HG02798 (cell line): ENCODE measurements at regions not wholly inside any gene's neighbourhood (a gene's known extent, or its start where the extent isn't known, plus 50 kb on each side); places are given as distances from the start of the nearest gene placed in this dataset.
A peak's percentile ranks its signal among the peaks of the same experiment; 100 is the strongest.
"Not testable (repeated sequence)": the region's sequence is repeated elsewhere in the genome, so short reads cannot be mapped to it uniquely, and the experiment has no call there.

ENCODE experiments used
- ATAC-seq: cut with Tn5 transposase; IDR thresholded peaks from one replicate; pipeline ENCODE4 v1.9.1; 2021; ENCODE audit warnings: mild to moderate bottlenecking; ENCODE audit not compliant: unreplicated experiment, poor library complexity

DNA sequence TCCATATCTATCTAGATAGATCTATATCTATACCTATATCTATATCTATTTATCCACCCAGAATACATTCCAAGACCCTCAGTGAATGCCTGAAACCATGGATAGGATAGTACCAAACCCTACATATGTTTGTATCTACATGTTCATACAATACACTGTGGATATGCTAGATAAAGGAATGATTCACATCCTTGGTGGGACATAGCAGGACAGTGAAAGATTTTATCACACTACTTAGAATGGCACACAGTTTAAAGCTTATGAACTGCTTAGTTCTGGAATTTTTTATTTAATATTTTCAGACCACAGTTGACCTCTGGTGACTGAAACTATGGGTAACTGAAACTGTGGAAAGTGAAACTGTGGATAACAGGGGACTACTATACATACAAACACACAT is 198.8 kb upstream of the TTC14 start:
- no peak for ATAC-seq

DNA sequence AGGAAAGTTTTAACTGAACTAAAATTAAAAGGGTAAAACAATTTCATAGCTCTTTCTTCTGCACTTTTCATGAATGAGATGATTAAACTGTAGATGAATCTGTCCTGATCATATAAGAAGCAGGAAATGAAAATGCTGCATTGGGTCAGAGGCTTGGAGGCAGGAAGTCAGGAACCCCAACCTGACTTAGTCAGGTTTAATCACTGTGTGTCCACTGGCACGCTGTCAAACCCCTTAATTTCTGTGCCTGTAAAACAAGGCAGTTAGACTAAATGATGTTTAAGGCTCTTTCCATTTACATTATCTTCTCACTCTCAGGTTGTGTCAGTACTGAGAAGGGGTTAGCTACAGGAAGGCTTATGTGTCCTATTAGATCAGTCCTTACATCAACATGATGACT is 193.3 kb upstream of the TTC14 start:
- ATAC-seq: no peak

DNA sequence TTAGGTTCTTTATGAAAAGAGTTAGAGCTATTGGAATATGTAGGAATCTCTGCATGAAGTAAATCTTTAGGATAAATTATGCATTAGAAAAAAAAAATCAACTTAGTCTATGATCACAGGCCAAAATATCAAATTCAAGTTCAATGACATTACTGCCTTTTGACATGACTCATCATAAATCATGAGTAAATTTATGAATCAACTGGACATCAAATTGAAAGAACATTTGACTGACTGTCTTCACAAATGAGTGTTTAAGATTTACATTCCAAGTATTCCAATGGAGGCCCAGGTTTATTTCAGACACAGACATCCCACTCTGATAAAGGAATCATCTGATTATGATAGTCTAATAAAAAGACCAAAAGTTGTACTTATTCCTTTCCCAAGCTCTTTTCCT is 192.8 kb upstream of the TTC14 start:
- ATAC-seq: no peak

DNA sequence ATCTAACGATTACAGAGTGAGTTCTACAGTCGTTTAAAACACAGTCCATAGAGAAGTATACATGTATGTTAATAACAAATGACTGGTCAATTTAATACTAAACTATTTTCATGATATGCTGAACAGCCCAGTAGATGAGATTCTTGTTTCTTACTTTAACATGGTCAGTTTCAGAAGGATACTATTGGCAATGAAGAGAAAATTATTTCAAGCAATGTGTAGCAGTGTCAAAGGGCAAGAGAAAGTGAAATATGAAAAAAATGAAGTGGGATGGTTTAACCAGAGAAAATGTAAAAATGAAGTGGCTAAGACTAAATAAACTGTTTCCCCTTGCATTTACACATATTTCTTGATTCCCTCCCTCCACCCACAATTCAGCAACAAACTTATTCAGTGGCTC is 192.1 kb upstream of the TTC14 start:
- ATAC-seq: peak; percentile 47

DNA sequence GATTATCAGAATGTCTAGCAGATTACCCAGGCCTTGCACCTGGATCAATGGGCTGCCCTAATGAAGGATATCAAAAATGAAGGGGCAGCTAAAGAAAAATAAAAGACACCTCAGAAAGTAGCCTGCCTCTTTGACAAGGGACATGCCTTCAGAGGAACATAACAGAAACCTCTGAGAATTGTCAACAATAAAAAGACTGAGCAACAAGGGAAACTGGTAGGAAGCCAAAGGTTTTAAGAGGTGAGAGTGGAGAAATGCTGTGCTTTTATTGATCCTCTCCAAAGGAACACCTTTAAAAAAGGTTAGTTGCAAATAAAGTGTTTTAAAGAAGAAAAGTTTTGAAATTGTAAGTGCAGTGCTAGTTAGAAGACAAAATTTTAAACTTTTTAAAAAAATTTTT is 187.8 kb upstream of the TTC14 start:
- no peak for ATAC-seq

DNA sequence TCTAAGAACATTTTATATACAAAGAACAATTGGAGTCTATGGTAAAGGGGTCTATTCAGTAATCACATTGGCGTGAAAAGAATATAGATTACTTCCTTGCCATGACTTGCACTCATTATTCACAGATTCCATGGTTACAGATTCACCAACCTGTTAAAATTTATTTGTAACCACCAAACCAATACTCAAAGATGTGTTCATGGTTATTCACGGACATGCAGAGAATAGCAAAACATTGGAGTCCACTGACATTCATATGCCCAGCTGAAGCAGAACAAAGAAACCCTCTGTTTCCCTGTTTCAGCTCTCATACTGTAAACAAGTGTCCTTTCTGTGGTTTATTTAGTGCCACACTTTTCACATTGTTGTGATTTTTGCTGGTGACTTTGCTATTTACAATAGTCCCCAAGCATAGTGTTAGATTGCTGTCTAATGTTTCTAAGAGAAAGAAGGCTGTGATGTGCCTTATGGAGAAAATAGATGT is 185.8 kb upstream of the TTC14 start:
- no peak for ATAC-seq

DNA sequence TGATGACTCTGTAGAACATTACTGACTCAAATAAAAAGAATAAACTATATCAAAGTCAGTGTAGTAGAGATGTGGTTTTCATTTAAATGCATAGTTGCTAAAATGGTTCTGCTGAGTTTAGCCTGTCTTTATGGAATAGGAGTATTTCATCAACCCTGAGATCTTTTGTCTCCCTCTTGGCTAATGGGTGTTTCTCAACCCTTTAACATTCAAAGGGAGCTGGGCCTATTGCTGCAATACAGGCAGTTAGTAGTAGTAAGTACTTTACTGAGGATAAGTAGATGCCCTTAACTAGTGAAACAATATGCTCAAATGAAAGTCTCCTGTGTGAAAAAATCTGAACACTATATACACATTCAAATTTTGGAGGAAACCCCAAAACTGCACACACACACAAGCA is 184.7 kb upstream of the TTC14 start:
- no peak for ATAC-seq

DNA sequence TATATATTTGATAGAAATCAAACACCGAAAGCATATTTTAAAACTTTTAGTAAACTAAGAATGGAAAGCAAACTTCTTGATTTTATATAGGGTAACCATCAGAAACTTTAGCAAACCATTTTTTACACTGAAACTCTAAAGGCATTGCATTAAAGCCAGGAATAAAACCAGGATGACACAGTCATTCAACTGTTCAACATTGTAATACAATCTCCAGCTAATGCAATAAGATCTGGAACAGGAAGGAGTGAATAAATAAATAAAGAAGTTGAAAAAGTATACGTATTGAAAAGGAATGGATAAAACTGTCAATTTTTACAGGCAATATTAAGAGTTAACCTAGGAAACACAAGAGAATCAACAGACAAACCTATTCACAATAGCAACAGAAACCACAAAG is 181.9 kb upstream of the TTC14 start:
- no peak for ATAC-seq

DNA sequence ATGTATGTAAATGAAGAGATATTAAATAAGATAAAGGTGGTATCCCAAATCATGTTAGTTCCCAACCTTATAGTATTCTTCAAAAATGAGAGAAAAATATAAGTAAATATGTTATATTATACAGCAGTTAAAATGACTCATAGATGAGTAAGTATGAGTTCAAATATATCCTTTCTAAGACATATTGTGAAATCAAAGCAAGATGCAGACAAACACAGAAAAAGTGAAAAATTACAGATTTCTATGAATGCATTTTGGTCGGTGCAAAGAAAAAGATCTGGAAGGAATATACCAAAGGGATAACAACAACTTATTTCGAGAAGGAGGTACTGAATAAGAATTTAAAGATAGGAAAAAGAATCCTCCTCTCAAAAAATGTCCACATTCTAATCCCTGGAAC is 181.2 kb upstream of the TTC14 start:
- ATAC-seq: no peak

DNA sequence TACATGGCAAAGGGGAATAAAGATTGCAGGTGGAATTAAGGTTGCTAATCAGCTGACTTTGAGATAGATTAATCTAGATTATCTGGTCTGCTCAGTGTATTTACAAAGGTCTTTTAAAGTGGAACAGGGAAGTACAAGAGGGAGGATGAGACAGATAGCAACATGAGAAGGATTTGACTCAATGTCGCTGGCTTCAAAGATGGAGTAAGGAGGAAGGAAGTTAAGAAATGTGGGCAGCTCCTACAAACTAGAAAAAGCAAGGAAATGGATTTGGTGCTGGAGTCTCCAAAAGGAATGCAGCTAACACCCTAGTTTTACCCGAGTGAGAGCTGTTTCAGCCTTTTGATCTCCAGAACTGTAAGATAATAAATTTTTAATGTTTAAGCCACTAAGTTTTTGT is 180.7 kb upstream of the TTC14 start:
- ATAC-seq: no peak

DNA sequence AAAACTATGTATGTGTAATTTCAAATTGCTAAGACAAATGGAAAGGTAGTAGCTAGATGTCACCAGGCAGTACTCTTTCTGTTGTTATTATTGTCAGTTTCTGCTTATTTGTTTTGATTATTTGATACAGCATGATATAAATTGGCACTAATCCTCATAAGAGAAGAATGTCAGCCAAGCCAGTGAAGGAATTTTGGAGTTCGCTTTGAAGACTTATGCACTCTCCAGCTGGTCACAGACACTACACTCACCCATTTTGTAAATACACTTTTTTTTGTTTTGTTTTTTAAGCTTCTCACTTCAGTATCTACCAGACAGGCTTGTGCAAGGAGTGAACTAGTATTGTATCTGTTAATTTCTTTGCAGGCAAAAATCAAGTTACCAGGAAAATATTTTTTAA is 180.2 kb upstream of the TTC14 start:
- ATAC-seq: no peak

DNA sequence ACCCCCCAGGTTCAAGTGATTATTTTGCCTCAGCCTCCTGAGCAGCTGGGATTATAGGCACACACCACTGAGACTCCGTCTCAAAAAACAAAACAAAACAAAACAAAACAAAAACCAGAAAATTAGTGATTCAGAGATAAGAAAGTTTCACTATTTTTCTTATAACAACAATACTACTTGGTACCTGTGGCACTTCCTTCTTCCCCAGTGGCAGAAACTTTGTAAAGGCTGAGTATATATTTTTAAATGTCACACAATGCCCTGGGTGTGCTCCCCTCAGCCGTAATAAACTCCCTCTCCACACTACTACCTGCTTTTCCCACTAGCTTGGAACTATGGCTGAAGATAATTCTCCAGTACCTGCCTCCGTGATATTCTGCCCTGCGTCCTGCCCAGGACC is 177.7 kb upstream of the TTC14 start:
- ATAC-seq: not testable (repeated sequence)

DNA sequence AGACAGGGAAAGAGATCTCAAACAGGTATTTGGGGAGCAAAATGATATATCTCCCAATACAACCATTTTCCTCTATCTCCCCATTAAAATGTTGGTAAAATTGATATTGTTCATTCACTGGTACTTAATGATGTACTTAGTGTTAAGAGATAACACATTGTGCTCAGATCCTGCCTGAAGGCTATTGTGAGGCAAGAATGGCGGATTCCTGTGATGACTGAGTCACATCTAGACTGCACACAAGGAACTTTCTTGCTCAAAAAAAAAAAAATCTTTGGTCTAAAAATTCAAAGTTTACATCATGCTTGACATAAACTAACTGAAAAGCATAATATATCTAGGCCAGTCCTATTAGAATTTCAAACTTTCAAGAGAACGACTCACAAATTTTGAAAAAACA is 171.1 kb upstream of the TTC14 start:
- no peak for ATAC-seq

DNA sequence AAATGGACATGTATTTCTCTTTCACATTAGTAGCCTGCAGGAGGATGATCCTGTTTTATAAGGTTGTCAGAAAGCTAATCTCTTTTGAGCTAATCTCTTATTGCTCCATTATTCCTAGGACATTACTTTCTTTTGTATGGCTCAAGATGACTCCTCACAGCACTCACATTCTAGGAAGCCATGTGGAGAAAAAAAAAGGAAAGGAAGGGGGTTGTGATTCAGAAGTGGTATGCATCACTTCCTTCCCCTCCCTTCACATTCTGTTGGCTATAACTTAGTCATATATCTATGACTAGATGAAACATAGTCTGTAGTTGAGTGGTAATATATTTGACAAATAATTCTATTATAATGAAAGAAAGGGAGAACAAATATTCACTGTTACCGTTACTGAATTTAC is 168.8 kb upstream of the TTC14 start:
- ATAC-seq: no peak

DNA sequence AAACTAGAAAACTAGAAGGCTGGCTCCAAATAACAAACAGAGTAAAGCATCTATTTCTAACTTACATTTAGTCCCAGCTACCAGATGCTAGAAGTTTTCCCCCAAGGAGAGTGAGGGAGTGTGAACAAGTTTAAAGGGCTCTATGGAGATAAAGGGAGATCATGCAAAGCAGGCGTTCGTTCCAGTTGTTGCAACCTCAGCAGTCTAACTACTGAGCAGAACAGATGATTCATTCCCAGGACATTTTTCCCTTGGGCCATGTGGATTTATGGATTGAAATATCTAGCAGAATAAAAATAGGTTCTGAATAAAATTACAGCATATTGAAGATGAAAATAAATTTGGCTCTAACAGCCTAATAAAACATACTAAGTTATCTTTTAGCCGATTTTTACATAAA is 154.8 kb upstream of the TTC14 start:
- no peak for ATAC-seq

DNA sequence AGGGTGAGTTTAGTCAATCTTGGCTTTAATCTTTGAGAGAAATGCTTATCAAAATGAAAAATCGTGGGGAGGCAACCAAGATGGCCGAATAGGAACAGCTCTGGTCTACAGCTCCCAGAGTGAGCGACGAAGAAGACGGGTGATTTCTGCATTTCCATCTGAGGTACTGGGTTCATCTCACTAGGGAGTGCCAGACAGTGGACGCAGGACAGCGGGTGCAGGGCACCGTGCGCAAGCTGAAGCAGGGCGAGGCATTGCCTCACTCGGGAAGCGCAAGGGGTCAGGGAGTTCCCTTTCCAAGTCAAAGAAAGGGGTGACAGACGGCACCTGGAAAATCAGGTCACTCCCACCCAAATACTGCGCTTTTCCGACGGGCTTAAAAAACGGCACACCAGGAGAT is 153.6 kb upstream of the TTC14 start:
- ATAC-seq: not testable (repeated sequence)

DNA sequence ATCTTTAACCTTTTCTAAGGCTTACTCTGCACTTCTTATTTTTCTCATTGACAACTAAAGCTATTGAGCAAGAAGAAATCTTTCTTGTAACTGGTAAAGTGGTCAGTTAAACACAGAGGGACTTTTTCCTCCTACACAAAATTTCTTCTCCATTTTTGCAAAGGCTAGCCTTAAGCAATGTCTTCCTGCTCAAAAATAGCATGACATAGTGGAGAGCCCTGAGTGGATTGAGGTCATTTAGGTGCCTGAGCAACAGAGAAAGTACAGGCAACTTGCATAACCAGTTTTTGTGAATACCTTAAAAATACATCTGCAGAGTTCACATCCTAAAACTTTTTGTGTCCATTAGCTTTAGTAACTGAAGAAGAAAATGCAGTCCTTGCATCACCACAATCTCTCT is 144.7 kb upstream of the TTC14 start:
- no peak for ATAC-seq

DNA sequence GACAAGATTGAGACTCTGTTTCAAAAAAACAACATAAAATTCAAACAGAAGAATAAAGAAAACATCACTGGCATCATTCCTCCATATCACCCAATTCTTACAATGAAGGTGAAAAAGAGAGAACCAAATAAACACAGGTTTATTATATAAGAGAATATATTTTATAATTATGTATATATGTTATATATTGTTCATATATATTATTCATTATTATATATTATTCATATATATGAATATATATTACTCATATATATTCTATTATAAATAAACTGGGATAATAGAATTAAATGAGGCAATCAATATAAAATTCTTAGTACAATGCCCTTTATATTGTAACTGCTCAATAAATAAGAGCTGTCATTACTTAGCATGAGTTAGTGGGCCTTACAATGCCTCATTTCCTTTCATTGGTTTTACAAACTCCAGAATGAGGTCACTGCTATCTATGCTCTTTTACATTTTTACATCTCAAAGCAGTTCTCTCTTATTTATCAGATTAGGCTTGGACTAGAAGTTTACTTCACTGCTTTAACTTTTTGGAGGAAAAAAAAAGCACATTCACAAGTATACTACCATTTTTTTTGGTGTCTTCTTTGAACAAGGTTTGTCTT is 135.5 kb upstream of the TTC14 start:
- ATAC-seq: no peak

DNA sequence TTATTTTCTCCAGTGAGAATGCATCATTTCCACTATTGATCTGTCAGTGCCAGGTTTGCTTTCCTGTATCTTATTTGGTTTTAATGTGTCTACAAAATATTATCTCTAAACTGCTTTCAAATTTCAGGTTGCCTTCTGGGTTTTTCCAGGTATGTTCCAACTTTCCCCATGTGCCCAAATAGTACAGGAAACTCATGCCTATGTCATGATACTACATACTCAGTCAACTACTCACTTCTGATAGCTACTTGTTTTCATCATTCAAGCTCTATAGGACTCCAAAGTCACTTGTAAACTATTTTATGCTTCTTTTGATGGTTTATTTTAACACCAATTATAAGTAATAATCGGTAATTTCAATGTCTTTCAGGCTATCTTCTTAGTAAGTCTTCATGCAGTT is 134.8 kb upstream of the TTC14 start:
- no peak for ATAC-seq

DNA sequence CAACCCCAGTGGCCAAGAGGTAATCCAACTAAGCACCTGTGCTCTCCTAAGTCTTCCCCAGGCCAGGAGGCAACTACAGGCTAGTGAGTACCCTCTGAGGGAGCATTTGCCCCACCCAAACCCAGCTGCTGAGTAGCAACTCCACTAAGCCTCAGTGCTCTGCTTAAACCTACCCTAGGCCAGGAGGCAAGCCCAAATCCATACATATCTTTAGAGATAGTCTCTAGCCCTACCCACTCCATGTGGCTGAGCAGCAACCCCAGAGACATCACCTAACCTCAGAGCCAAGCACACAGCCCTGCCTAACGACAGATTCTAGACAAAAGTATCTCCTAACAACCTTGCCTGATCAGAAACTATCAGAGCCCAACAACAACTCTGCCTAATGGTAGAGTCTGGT is 132.8 kb upstream of the TTC14 start:
- no peak for ATAC-seq

DNA sequence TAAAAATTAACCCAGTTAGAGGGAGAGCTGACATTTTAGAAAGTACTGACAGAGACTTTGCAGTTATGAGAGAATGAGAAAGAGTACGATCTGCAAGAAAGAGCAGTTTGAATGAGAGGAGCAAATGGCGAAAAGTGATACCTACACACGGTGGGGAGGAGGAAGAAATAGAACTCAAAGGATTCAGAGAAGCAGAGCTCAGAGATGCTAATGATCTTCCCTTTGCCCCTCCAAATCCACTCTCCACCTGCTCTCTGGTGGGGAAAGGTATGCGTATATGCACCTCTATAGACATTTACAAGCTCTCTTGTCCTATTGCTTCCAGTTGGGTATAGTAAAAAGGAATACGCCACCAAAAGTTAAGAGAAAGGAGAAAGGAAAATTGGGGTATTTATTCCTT is 123.3 kb upstream of the TTC14 start:
- ATAC-seq: no peak

DNA sequence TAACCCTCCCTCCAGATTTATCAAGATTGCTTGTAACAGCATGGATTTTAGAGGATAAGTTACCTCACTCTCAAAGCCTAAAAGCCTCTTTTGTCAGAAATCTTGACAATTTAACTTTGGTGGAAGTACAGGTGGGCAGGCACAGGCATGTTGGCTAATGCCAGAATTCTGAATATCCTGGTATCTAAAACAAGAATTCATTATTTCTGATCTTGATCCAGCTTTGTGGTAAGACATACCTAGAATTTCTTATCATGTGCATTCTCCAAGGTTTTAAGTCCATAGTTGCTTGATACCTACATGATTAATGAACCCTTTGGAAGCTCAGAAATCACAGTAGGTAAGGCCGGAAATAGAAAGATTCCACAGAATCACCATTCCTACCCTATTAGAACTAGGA is 109.9 kb upstream of the TTC14 start:
- no peak for ATAC-seq

DNA sequence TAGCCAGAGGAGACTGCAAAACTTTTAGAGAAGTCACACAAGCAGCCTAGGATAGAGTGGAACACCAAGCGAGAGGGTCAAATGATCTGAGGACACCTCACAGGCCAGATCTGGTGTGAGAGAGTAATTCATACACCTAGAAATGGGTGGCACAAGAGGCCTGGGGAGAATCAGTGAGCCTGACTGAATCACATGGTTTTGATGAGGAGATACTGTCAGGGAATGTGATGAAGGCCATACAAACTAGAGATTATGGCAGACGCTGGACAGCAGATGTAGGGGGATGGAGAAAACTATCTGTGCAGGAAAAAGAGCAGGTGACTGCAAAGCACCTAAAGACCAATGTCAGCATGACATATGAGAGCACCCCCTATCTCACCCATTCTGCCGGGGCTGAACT is 105.0 kb upstream of the TTC14 start:
- ATAC-seq: no peak
